ENCODE measurements at regions not wholly inside any gene's neighbourhood (a gene's known extent, or its start where the extent isn't known, plus 50 kb on each side); places are given as distances from the start of the nearest gene placed in this dataset.
"Not testable (repeated sequence)": the region's sequence is repeated elsewhere in the genome, so short reads cannot be mapped to it uniquely, and the experiment has no call there.

DNA sequence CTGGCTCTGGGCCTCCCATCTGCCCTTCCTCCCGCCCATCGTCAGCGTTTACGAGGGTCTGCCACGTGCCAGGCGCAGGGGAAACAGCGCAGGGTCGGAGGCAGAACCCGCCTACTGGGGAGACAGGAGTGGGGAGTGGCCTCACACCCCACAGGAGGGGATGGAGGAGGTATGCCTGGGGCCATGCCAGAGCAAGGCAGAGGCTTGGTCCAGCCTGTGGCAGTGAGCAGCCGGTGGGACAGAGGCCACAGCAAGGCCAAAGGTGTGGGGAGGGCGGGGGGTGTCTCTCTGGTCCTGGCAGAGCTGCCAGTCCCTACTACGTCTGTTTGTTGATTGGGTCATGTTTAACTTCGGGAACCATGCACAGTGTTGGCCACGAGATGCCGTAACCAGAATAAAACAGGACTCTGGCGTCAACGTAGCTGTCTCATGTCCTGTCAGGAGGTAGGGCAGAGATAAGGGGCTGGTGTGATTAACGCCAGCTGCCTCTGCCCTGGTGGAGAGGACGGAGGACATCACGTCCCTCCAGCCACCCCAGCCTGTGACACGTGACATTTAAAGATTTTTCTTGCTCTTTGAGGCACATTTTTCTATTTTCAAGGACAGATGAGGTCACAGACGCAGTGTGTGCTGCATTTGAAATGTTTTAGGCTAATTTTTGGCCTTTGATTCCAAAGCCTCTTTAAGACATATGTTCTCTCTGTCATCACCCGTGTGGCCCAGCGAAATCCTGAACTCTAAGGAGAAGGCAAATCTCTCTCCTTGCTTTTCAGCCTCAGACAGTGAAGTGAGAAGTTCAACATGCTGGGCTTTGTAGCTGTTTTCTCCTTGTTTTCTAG is 193.3 kb downstream of the LAT start:
- TF ChIP-seq, protein P1, sequence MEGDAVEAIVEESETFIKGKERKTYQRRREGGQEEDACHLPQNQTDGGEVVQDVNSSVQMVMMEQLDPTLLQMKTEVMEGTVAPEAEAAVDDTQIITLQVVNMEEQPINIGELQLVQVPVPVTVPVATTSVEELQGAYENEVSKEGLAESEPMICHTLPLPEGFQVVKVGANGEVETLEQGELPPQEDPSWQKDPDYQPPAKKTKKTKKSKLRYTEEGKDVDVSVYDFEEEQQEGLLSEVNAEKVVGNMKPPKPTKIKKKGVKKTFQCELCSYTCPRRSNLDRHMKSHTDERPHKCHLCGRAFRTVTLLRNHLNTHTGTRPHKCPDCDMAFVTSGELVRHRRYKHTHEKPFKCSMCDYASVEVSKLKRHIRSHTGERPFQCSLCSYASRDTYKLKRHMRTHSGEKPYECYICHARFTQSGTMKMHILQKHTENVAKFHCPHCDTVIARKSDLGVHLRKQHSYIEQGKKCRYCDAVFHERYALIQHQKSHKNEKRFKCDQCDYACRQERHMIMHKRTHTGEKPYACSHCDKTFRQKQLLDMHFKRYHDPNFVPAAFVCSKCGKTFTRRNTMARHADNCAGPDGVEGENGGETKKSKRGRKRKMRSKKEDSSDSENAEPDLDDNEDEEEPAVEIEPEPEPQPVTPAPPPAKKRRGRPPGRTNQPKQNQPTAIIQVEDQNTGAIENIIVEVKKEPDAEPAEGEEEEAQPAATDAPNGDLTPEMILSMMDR (IDR thresholded peaks at IDR 0.05; ENCODE audit: insufficient read depth, low read length, poor library complexity, severe bottlenecking): not testable (repeated sequence)
- TF ChIP-seq EZH2phosphoT487 (conservative IDR thresholded peaks at IDR 0.05; ENCODE audit: low read length): not testable (repeated sequence)
